ENCODE measurements at regions not wholly inside any gene's neighbourhood (a gene's known extent, or its start where the extent isn't known, plus 50 kb on each side); places are given as distances from the start of the nearest gene placed in this dataset.
"Not testable (repeated sequence)": the region's sequence is repeated elsewhere in the genome, so short reads cannot be mapped to it uniquely, and the experiment has no call there.

DNA sequence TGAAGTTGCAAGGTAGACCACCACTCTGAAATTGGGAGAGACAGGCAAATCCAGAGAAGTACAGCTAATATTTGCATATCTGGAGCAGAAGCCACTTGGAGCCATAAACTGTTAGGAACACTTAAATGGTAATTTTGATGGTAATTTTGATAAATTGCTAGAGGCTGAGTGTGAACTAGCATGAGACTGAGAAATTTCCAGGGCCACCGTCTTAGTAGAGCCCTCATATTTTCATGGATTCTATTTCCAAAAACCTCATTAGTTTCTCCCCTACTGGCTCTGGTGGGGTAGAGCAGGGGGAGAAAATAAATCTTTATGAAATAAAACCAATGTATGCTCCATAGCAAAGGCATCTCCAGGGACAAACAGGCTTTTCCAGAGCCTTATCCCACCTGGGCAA, 429.4 kb upstream of the DIPK2B start:
- H3K9me3 ChIP-seq (ENCODE audit: control insufficient read depth, low read depth, low read length): peaks cover 23% of the 10 kb centered on the region
- H3K36me3 ChIP-seq (ENCODE audit: control insufficient read depth, low read depth, low read length): no peaks in the 10 kb centered on the region
- H3K4me3 ChIP-seq (ENCODE audit: low read length): no peak overlapping the region
- no peak overlapping the region for H3K27ac ChIP-seq (ENCODE audit: low read length)
- H3K27me3 ChIP-seq (ENCODE audit: control insufficient read depth, insufficient read depth, low read length): no peaks in the 10 kb centered on the region
- no peaks in the 10 kb centered on the region for H3K4me1 ChIP-seq (ENCODE audit: control insufficient read depth, low read depth, low read length)
- H3K9ac ChIP-seq (ENCODE audit: low read length): no peak overlapping the region

- Histone ChIP-seq H3K27ac (ENCODE audit: low read length) (no peak overlapping the region), H3K4me1 (ENCODE audit: control insufficient read depth, low read depth, low read length) (no peaks in the 10 kb centered on the region), H3K9ac (ENCODE audit: low read length) (no peak overlapping the region), H3K9me3 (ENCODE audit: control insufficient read depth, low read depth, low read length) (peaks cover 21% of the 10 kb centered on the region), H3K4me3 (ENCODE audit: low read length) (no peak overlapping the region), H3K27me3 (ENCODE audit: control insufficient read depth, insufficient read depth, low read length) (no peaks in the 10 kb centered on the region), H3K36me3 (ENCODE audit: control insufficient read depth, low read depth, low read length) (no peaks in the 10 kb centered on the region)
These were observed 427.4 kb upstream of the DIPK2B start for GRCh38 chrX:45628041-45628440.

DNA sequence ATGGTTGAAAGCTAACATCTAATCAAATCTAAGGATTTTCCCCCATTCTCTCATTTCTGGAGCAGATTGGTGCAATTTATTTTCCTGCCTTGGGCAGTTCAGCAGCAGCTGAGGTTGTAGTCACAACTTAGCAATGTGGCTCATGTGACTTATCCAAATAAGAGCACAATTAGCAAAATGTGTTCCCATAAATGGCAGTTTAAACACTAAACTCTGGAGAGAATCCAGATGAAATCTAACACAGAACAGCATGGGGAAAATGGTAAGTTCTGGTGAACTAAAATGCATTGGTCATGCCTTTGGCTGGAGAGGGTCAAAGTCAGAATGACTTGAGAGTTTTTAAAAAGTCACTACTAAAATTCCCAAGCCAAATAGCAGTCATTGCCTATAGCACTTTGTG, 422.6 kb upstream of the DIPK2B start:
- Histone ChIP-seq H3K4me3 (ENCODE audit: low read length) (no peak overlapping the region), H3K27me3 (ENCODE audit: control insufficient read depth, insufficient read depth, low read length) (no peaks in the 10 kb centered on the region), H3K9me3 (ENCODE audit: control insufficient read depth, low read depth, low read length) (peaks cover 16% of the 10 kb centered on the region), H3K27ac (ENCODE audit: low read length) (no peak overlapping the region), H3K9ac (ENCODE audit: low read length) (no peak overlapping the region), H3K36me3 (ENCODE audit: control insufficient read depth, low read depth, low read length) (no peaks in the 10 kb centered on the region), H3K4me1 (ENCODE audit: control insufficient read depth, low read depth, low read length) (no peaks in the 10 kb centered on the region)

- H3K27me3 ChIP-seq (ENCODE audit: control insufficient read depth, insufficient read depth, low read length): no peaks in the 10 kb centered on the region
- peaks cover 16% of the 10 kb centered on the region for H3K9me3 ChIP-seq (ENCODE audit: control insufficient read depth, low read depth, low read length)
- no peaks in the 10 kb centered on the region for H3K36me3 ChIP-seq (ENCODE audit: control insufficient read depth, low read depth, low read length)
- H3K27ac ChIP-seq (ENCODE audit: low read length): no peak overlapping the region
- H3K9ac ChIP-seq (ENCODE audit: low read length): no peak overlapping the region
- H3K4me3 ChIP-seq (ENCODE audit: low read length): no peak overlapping the region
- no peaks in the 10 kb centered on the region for H3K4me1 ChIP-seq (ENCODE audit: control insufficient read depth, low read depth, low read length)
These were observed 421.9 kb upstream of the DIPK2B start for GRCh38 chrX:45622538-45622937.

GRCh38 chrX:45622042-45622423, 421.4 kb upstream of the DIPK2B start:
- H3K36me3 ChIP-seq (ENCODE audit: control insufficient read depth, low read depth, low read length): no peaks in the 10 kb centered on the region
- peaks cover 15% of the 10 kb centered on the region for H3K9me3 ChIP-seq (ENCODE audit: control insufficient read depth, low read depth, low read length)
- no peak overlapping the region for H3K9ac ChIP-seq (ENCODE audit: low read length)
- H3K4me1 ChIP-seq (ENCODE audit: control insufficient read depth, low read depth, low read length): no peaks in the 10 kb centered on the region
- no peak overlapping the region for H3K27ac ChIP-seq (ENCODE audit: low read length)
- no peak overlapping the region for H3K4me3 ChIP-seq (ENCODE audit: low read length)
- no peaks in the 10 kb centered on the region for H3K27me3 ChIP-seq (ENCODE audit: control insufficient read depth, insufficient read depth, low read length)

GRCh38 chrX:45621376-45622041, 420.8 kb upstream of the DIPK2B start:
- H3K9ac ChIP-seq (ENCODE audit: low read length): no peak overlapping the region
- peaks cover 18% of the 10 kb centered on the region for H3K9me3 ChIP-seq (ENCODE audit: control insufficient read depth, low read depth, low read length)
- H3K27ac ChIP-seq (ENCODE audit: low read length): no peak overlapping the region
- no peak overlapping the region for H3K4me3 ChIP-seq (ENCODE audit: low read length)
- H3K4me1 ChIP-seq (ENCODE audit: control insufficient read depth, low read depth, low read length): no peaks in the 10 kb centered on the region
- H3K36me3 ChIP-seq (ENCODE audit: control insufficient read depth, low read depth, low read length): no peaks in the 10 kb centered on the region
- H3K27me3 ChIP-seq (ENCODE audit: control insufficient read depth, insufficient read depth, low read length): no peaks in the 10 kb centered on the region

DNA sequence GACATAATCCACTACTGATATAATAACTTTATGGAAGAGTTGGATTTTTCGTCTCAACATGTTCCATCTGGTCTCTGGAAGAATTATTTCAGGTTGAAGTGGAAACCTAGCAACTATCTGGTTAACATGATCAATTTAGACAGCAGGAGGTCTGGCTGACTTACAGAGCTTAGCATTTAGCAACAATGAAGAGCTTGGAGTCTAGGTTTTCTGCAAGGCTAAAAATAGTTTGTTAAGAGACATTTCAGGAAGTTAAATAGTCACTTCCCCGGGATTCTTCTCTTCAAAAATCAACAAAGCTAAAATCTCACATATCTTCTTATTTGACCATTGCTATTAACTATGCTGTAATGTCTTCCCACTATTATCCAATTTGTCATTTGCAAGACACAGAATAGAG, 418.6 kb upstream of the DIPK2B start:
- Histone ChIP-seq H3K36me3 (ENCODE audit: control insufficient read depth, low read depth, low read length) (no peaks in the 10 kb centered on the region), H3K27ac (ENCODE audit: low read length) (no peak overlapping the region), H3K9me3 (ENCODE audit: control insufficient read depth, low read depth, low read length) (peaks cover 16% of the 10 kb centered on the region), H3K27me3 (ENCODE audit: control insufficient read depth, insufficient read depth, low read length) (no peaks in the 10 kb centered on the region), H3K4me3 (ENCODE audit: low read length) (no peak overlapping the region), H3K4me1 (ENCODE audit: control insufficient read depth, low read depth, low read length) (no peaks in the 10 kb centered on the region), H3K9ac (ENCODE audit: low read length) (no peak overlapping the region)

- not testable (repeated sequence) for H3K27me3 ChIP-seq (ENCODE audit: control insufficient read depth, insufficient read depth, low read length); H3K9ac ChIP-seq (ENCODE audit: low read length); H3K4me1 ChIP-seq (ENCODE audit: control insufficient read depth, low read depth, low read length); H3K27ac ChIP-seq (ENCODE audit: low read length); H3K4me3 ChIP-seq (ENCODE audit: low read length); H3K36me3 ChIP-seq (ENCODE audit: control insufficient read depth, low read depth, low read length)
- peaks cover 32% of the 10 kb centered on the region for H3K9me3 ChIP-seq (ENCODE audit: control insufficient read depth, low read depth, low read length)
These were observed 414.9 kb upstream of the DIPK2B start for GRCh38 chrX:45615591-45615990.

GRCh38 chrX:45614853-45615252, 414.2 kb upstream of the DIPK2B start:
- no peak overlapping the region for H3K27ac ChIP-seq (ENCODE audit: low read length)
- H3K4me3 ChIP-seq (ENCODE audit: low read length): no peak overlapping the region
- peaks cover 28% of the 10 kb centered on the region for H3K9me3 ChIP-seq (ENCODE audit: control insufficient read depth, low read depth, low read length)
- H3K36me3 ChIP-seq (ENCODE audit: control insufficient read depth, low read depth, low read length): no peaks in the 10 kb centered on the region
- H3K27me3 ChIP-seq (ENCODE audit: control insufficient read depth, insufficient read depth, low read length): no peaks in the 10 kb centered on the region
- H3K9ac ChIP-seq (ENCODE audit: low read length): no peak overlapping the region
- H3K4me1 ChIP-seq (ENCODE audit: control insufficient read depth, low read depth, low read length): no peaks in the 10 kb centered on the region

GRCh38 chrX:45602151-45602550, 401.5 kb upstream of the DIPK2B start:
- Histone ChIP-seq H3K27me3 (ENCODE audit: control insufficient read depth, insufficient read depth, low read length) (no peaks in the 10 kb centered on the region), H3K9ac (ENCODE audit: low read length) (no peak overlapping the region), H3K4me3 (ENCODE audit: low read length) (no peak overlapping the region), H3K36me3 (ENCODE audit: control insufficient read depth, low read depth, low read length) (no peaks in the 10 kb centered on the region), H3K27ac (ENCODE audit: low read length) (no peak overlapping the region), H3K4me1 (ENCODE audit: control insufficient read depth, low read depth, low read length) (peaks cover 18% of the 10 kb centered on the region), H3K9me3 (ENCODE audit: control insufficient read depth, low read depth, low read length) (peaks cover 11% of the 10 kb centered on the region)

- H3K4me1 ChIP-seq (ENCODE audit: control insufficient read depth, low read depth, low read length): peaks cover 18% of the 10 kb centered on the region
- no peaks in the 10 kb centered on the region for H3K27me3 ChIP-seq (ENCODE audit: control insufficient read depth, insufficient read depth, low read length)
- peaks cover 13% of the 10 kb centered on the region for H3K9me3 ChIP-seq (ENCODE audit: control insufficient read depth, low read depth, low read length)
- no peak overlapping the region for H3K4me3 ChIP-seq (ENCODE audit: low read length)
- no peak overlapping the region for H3K9ac ChIP-seq (ENCODE audit: low read length)
- no peaks in the 10 kb centered on the region for H3K36me3 ChIP-seq (ENCODE audit: control insufficient read depth, low read depth, low read length)
- H3K27ac ChIP-seq (ENCODE audit: low read length): no peak overlapping the region
These were observed 400.4 kb upstream of the DIPK2B start for GRCh38 chrX:45601052-45601451.

- Histone ChIP-seq H3K4me3 (ENCODE audit: low read length) (no peak overlapping the region), H3K27ac (ENCODE audit: low read length) (no peak overlapping the region), H3K36me3 (ENCODE audit: control insufficient read depth, low read depth, low read length) (no peaks in the 10 kb centered on the region), H3K27me3 (ENCODE audit: control insufficient read depth, insufficient read depth, low read length) (no peaks in the 10 kb centered on the region), H3K9me3 (ENCODE audit: control insufficient read depth, low read depth, low read length) (peaks cover 17% of the 10 kb centered on the region), H3K9ac (ENCODE audit: low read length) (no peak overlapping the region), H3K4me1 (ENCODE audit: control insufficient read depth, low read depth, low read length) (peaks cover 18% of the 10 kb centered on the region)
These were observed 398.2 kb upstream of the DIPK2B start for GRCh38 chrX:45598861-45599260.

Measured in iPS-18a (cell line).